Natural killer cell (primary cell): ENCODE measurements at regions not wholly inside any gene's neighbourhood (a gene's known extent, or its start where the extent isn't known, plus 50 kb on each side); places are given as distances from the start of the nearest gene placed in this dataset.

ENCODE experiments used
- ATAC-seq, 3 donors: fragments of 150-1000 bp in 2 of 3; fragments of 200-7000 bp in 1 of 3; cut with Tn5 transposase; 1 replicate in 1 of 3; 2 replicates in 2 of 3; pipeline ENCODE4 v1.10.0; 2021; ENCODE audit warnings: mild to moderate bottlenecking in 2 of 3, moderate library complexity in 2 of 3
- DNase-seq, 2 donors: peaks; one replicate each; pipeline versions ENCODE4 v3.0.0 to v3.0.0-alpha.2; 2013 to 2021; ENCODE audit warnings: mixed read lengths in 1 of 2
- H3K27ac ChIP-seq: one replicate; pipeline ENCODE4 v1.5.1; 2013; ENCODE audit warnings: mild to moderate bottlenecking, low read length
- H3K27me3 ChIP-seq: one replicate; pipeline ENCODE4 v1.6.1; 2013; ENCODE audit warnings: low read length; ENCODE audit not compliant: control insufficient read depth, insufficient read depth
- H3K36me3 ChIP-seq: one replicate; pipeline ENCODE4 v1.6.1; 2013; ENCODE audit warnings: low read length; ENCODE audit not compliant: control insufficient read depth, insufficient read depth
- H3K4me1 ChIP-seq: one replicate; pipeline ENCODE4 v1.6.1; 2013; ENCODE audit warnings: low read length; ENCODE audit not compliant: control insufficient read depth, insufficient read depth
- H3K4me3 ChIP-seq: one replicate; pipeline ENCODE4 v1.5.1; 2013; ENCODE audit warnings: low read length
- H3K9me3 ChIP-seq: one replicate; pipeline ENCODE4 v1.6.1; 2013; ENCODE audit warnings: low read length; ENCODE audit not compliant: control insufficient read depth, insufficient read depth
- H3K27ac Mint-ChIP-seq, 2 donors: one replicate each; pipeline ENCODE4 v1.8.0; 2022; ENCODE audit warnings: mild to moderate bottlenecking in 2 of 2, mixed read lengths in 2 of 2, moderate library complexity in 1 of 2
- H3K27me3 Mint-ChIP-seq, 2 donors: one replicate each; pipeline ENCODE4 v1.8.0; 2022; ENCODE audit warnings: low read depth in 2 of 2, mixed read lengths in 2 of 2
- H3K36me3 Mint-ChIP-seq: one replicate; pipeline ENCODE4 v1.8.0; 2022; ENCODE audit warnings: mixed read lengths
- H3K4me1 Mint-ChIP-seq, 2 donors: one replicate each; pipeline ENCODE4 v1.8.0; 2022; ENCODE audit warnings: mixed read lengths in 2 of 2
- H3K4me3 Mint-ChIP-seq: one replicate; pipeline ENCODE4 v1.8.0; 2022; ENCODE audit warnings: mild to moderate bottlenecking, moderate library complexity, mixed read lengths
- H3K9me3 Mint-ChIP-seq, 2 donors: one replicate each; pipeline ENCODE4 v1.8.0; 2022; ENCODE audit warnings: mixed read lengths in 2 of 2
- CTCF ChIP-seq: fragments of 200-600 bp; IDR thresholded peaks from one replicate; pipeline ENCODE4 v1.8.0; 2022; ENCODE audit warnings: antibody characterized with exemption
- WGBS: methylation state at CpG from one replicate; pipeline ENCODE4 v1.1.7; 2013; ENCODE audit warnings: missing lambda C conversion rate; ENCODE audit not compliant: insufficient coverage; 5-methylcytosine and 5-hydroxymethylcytosine counted together
- intact Hi-C: fragments of 100-400 bp; cut with micrococcal nuclease; formaldehyde crosslinking; loops from one replicate; pipeline ENCODE4 v1.14.2; 2022

DNA sequence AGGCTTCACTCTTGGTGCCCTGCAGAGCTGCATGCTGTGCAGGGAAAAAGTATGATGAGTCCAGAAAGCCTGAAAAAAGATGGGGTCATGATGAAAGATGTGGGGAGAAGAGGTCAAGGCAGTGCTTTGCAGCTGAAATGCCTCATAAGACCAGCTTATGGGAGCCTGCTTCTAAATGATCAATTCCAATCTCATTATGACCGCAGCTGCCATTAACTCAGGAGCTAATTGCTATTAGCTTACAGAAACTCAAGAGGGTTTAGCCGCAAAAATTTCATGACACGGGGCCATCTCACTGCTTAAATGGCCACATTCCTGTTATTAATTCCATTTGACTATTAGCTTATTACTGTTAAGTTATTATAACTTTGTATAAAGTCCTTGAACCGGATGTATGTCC, 502.9 kb upstream of the ZMIZ1 start:
- WGBS: 94% methylated on average over 4 of the region's 4 CpGs
- no peaks in the 10 kb centered on the region for H3K9me3 Mint-ChIP-seq

DNA sequence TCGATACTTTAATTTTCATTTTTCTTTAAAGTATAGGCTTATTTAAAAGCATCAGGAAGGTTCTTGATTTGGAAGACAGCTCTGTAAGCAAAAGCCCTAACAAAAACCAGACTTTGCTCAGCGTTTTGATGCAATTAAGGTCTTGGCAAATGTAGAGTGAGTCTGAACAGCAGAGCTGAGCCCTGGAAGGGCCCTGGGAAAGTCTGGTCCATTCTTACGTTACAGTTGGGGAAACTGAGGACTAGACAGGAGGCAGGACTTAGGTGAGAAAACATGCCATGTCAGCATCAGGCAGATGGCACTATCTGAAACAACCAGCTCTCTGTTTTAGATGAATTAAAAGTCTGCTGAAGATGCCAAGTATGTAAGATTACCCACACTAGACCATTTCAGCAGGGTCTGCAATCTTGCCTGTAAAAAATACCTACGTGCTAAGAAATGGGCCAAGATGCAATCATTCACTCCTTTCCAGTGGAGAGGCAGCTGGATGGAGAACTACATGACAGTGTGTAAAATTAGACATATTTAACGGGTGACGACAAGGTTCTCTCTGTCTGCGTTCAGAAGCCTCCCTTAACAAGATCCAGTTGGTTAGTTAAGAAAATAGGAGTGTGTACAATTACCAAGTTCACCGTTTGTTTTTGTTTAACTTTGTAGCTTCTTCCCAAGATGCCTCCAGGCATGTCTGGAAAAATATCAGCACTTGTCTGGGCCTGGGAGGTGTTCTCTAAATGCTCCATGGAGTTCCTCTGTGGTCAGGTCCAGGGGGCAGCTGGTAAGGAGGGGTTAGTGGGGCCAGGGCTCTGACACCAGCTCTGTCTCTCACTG, 502.3 kb upstream of the ZMIZ1 start:
- no peaks in the 10 kb centered on the region for H3K27me3 ChIP-seq
- no peak for DNase-seq
- no peaks in the 10 kb centered on the region for H3K9me3 ChIP-seq
- intact Hi-C loops: no loop called here
- TF ChIP-seq CTCF: no peak
- Mint-ChIP-seq H3K27ac (no peak overlapping the region), H3K36me3 (no peaks in the 10 kb centered on the region), H3K4me1 (no peaks in the 10 kb centered on the region), H3K27me3 (peaks cover 6% of the 10 kb centered on the region in 2 donors), H3K4me3 (no peak overlapping the region), H3K9me3 (no peaks in the 10 kb centered on the region)
- H3K36me3 ChIP-seq: no peaks in the 10 kb centered on the region
- no peak overlapping the region for H3K27ac ChIP-seq
- H3K4me1 ChIP-seq: peaks cover 2% of the 10 kb centered on the region
- no peak overlapping the region for H3K4me3 ChIP-seq
- 85% methylated on average over 7 of the region's 8 CpGs for WGBS
- no peak for ATAC-seq

More for the DNA sequence above, 502.9 kb upstream of the ZMIZ1 start:
- TF ChIP-seq CTCF: no peak
- intact Hi-C loops: no loop called here
- no peaks in the 10 kb centered on the region for H3K36me3 Mint-ChIP-seq
- no peaks in the 10 kb centered on the region for H3K4me1 Mint-ChIP-seq
- no peak overlapping the region for H3K27ac Mint-ChIP-seq
- no peak overlapping the region for H3K4me3 ChIP-seq
- ATAC-seq: no peak
- no peak overlapping the region for H3K4me3 Mint-ChIP-seq
- no peak overlapping the region for H3K27ac ChIP-seq
- no peaks in the 10 kb centered on the region for H3K9me3 ChIP-seq
- peaks cover 2% of the 10 kb centered on the region for H3K4me1 ChIP-seq
- H3K27me3 Mint-ChIP-seq: peaks cover 6% of the 10 kb centered on the region in 2 donors
- H3K27me3 ChIP-seq: no peaks in the 10 kb centered on the region
- DNase-seq: no peak
- H3K36me3 ChIP-seq: no peaks in the 10 kb centered on the region

GRCh38 chr10:78567680-78568455, 500.9 kb upstream of the ZMIZ1 start:
- Mint-ChIP-seq H3K27ac (no peak overlapping the region), H3K27me3 (peaks cover 3 to 6% of the 10 kb centered on the region in 2 donors), H3K4me1 (no peaks in the 10 kb centered on the region), H3K4me3 (no peak overlapping the region), H3K36me3 (no peaks in the 10 kb centered on the region), H3K9me3 (no peaks in the 10 kb centered on the region)
- intact Hi-C loops: no loop called here
- Histone ChIP-seq H3K27ac (no peak overlapping the region), H3K9me3 (no peaks in the 10 kb centered on the region), H3K4me3 (no peak overlapping the region), H3K4me1 (peaks cover 2% of the 10 kb centered on the region), H3K27me3 (no peaks in the 10 kb centered on the region), H3K36me3 (no peaks in the 10 kb centered on the region)
- no peak for DNase-seq
- ATAC-seq: no peak
- 70% methylated on average over 10 of the region's 10 CpGs for WGBS
- TF ChIP-seq CTCF: no peak
